B cell (primary cell): ENCODE measurements at regions not wholly inside any gene's neighbourhood (a gene's known extent, or its start where the extent isn't known, plus 50 kb on each side); places are given as distances from the start of the nearest gene placed in this dataset.

ENCODE experiments used
- ATAC-seq: fragments of 200-7000 bp; cut with Tn5 transposase; one replicate; pipeline ENCODE4 v1.10.0; 2021; ENCODE audit warnings: low read depth, mild to moderate bottlenecking, moderate number of reproducible peaks, moderate library complexity
- CTCF ChIA-PET: fragments of 350-600 bp; sonication (Branson Sonifier 250); formaldehyde crosslinking; loops from one replicate; lab custom pipeline; 2021; ENCODE audit warnings: antibody characterized with exemption, inconsistent platforms; lab: Charles Lee
- POLR2A ChIA-PET: fragments of 350-600 bp; sonication (Branson Sonifier 250); formaldehyde crosslinking; loops from one replicate; lab custom pipeline; 2021; ENCODE audit warnings: antibody characterized with exemption; lab: Charles Lee
- DNase-seq: peaks from one replicate; pipeline ENCODE4 v3.0.0; 2013
- H2AFZ ChIP-seq: 2 replicates; pipeline ENCODE4 v1.6.1; 2012; ENCODE audit warnings: mild to moderate bottlenecking, low read depth, low read length; ENCODE audit not compliant: insufficient read depth, poor library complexity, severe bottlenecking
- H3K27ac ChIP-seq, 2 donors: 1 replicate in 1 of 2; 2 replicates in 1 of 2; pipeline ENCODE4 v1.5.1; 2012 to 2013; ENCODE audit warnings: low read length in 2 of 2, mild to moderate bottlenecking in 2 of 2, moderate library complexity in 1 of 2
- H3K27me3 ChIP-seq, 4 experiments: fragments of 200-600 bp in 1 of 4; sonication (generic) in 1 of 4; replicated peaks in 1 of 4; 1 replicate in 2 of 4; 2 replicates in 2 of 4; pipeline versions ENCODE4 v1.6.1 to v1.7.0; 2013 to 2016; ENCODE audit warnings: low read length in 3 of 4, mild to moderate bottlenecking in 2 of 4, mixed read lengths in 1 of 4, moderate library complexity in 1 of 4; ENCODE audit not compliant: insufficient read depth in 4 of 4, control insufficient read depth in 3 of 4; ENCODE audit errors: control extremely low read depth in 1 of 4
- H3K36me3 ChIP-seq, 2 experiments: replicated peaks in 1 of 2; 1 replicate in 1 of 2; 2 replicates in 1 of 2; pipeline versions ENCODE4 v1.6.1 to v1.7.1; 2013; ENCODE audit warnings: low read length in 1 of 2; ENCODE audit not compliant: insufficient read depth in 2 of 2, control insufficient read depth in 1 of 2; ENCODE audit errors: control extremely low read depth in 1 of 2, extremely low read depth in 1 of 2
- H3K4me1 ChIP-seq, 2 donors: fragments of 200-600 bp in 1 of 2; sonication (generic) in 1 of 2; 1 replicate in 1 of 2; 2 replicates in 1 of 2; pipeline versions ENCODE4 v1.5.1 to v1.6.1; 2013 to 2017; ENCODE audit warnings: low read length in 2 of 2; ENCODE audit not compliant: control insufficient read depth in 2 of 2, insufficient read depth in 2 of 2
- H3K4me2 ChIP-seq: replicated peaks from 2 replicates; pipeline ENCODE3; 2012; ENCODE audit warnings: mild to moderate bottlenecking, low read depth, low read length; ENCODE audit not compliant: poor library complexity, severe bottlenecking
- H3K4me3 ChIP-seq, 5 experiments: fragments of 200-600 bp in 1 of 5; sonication (generic) in 1 of 5; 1 replicate in 3 of 5; 2 replicates in 2 of 5; pipeline versions ENCODE4 v1.5.1 to v1.7.0; 2011 to 2016; ENCODE audit warnings: low read length in 4 of 5, mild to moderate bottlenecking in 4 of 5, low read depth in 2 of 5, control low read depth in 1 of 5, moderate library complexity in 1 of 5; ENCODE audit not compliant: insufficient read depth in 1 of 5; ENCODE audit errors: control extremely low read depth in 1 of 5, extremely low read depth in 1 of 5
- H3K79me2 ChIP-seq: fragments of 200-600 bp; sonication (generic); one replicate; pipeline ENCODE4 v1.6.0; 2016; ENCODE audit warnings: low read length; ENCODE audit not compliant: control insufficient read depth, insufficient read depth
- H3K9ac ChIP-seq: fragments of 200-600 bp; sonication (generic); 2 replicates; pipeline ENCODE4 v1.6.1; 2017; ENCODE audit warnings: mild to moderate bottlenecking, low read length, moderate library complexity
- H3K9me3 ChIP-seq, 3 donors: one replicate each; pipeline versions ENCODE4 v1.6.1 to v1.7.1; 2013; ENCODE audit warnings: low read length in 2 of 3; ENCODE audit not compliant: control insufficient read depth in 2 of 3, insufficient read depth in 1 of 3; ENCODE audit errors: control extremely low read depth in 1 of 3
- H4K20me1 ChIP-seq: 2 replicates; pipeline ENCODE4 v1.6.0; 2012; ENCODE audit warnings: mild to moderate bottlenecking, low read length; ENCODE audit not compliant: insufficient read depth, control insufficient read depth, poor library complexity, severe bottlenecking
- H3K27ac Mint-ChIP-seq: one replicate; pipeline ENCODE4 v1.8.0; 2021; ENCODE audit warnings: mixed read lengths
- H3K27me3 Mint-ChIP-seq: one replicate; pipeline ENCODE4 v1.8.0; 2021; ENCODE audit warnings: mixed read lengths
- H3K4me1 Mint-ChIP-seq: one replicate; pipeline ENCODE4 v1.8.0; 2021; ENCODE audit warnings: mixed read lengths
- H3K4me3 Mint-ChIP-seq: one replicate; pipeline ENCODE4 v1.8.0; 2021; ENCODE audit warnings: mixed read lengths
- H3K9me3 Mint-ChIP-seq: one replicate; pipeline ENCODE4 v1.8.0; 2022; ENCODE audit warnings: mixed read lengths; ENCODE audit not compliant: insufficient read depth
- EZH2 ChIP-seq: IDR thresholded peaks from 2 replicates; pipeline ENCODE4 v1.6.1; 2012; ENCODE audit warnings: borderline replicate concordance, low read depth, mild to moderate bottlenecking, moderate library complexity, low read length; ENCODE audit not compliant: insufficient read depth, poor library complexity, severe bottlenecking
- WGBS: methylation state at CpG from one replicate; pipeline ENCODE4 v1.1.5; 2013; ENCODE audit warnings: missing lambda C conversion rate; ENCODE audit not compliant: insufficient coverage; 5-methylcytosine and 5-hydroxymethylcytosine counted together
- intact Hi-C: fragments of 100-400 bp; cut with micrococcal nuclease; formaldehyde crosslinking; loops from one replicate; pipeline ENCODE4 v1.10.0; 2022
- TF ChIP-seq, protein P1 (sequence below): fragments of 200-600 bp; IDR thresholded peaks from one replicate; pipeline ENCODE4 v1.8.0; 2022; ENCODE audit warnings: antibody characterized with exemption, mild to moderate bottlenecking

DNA sequence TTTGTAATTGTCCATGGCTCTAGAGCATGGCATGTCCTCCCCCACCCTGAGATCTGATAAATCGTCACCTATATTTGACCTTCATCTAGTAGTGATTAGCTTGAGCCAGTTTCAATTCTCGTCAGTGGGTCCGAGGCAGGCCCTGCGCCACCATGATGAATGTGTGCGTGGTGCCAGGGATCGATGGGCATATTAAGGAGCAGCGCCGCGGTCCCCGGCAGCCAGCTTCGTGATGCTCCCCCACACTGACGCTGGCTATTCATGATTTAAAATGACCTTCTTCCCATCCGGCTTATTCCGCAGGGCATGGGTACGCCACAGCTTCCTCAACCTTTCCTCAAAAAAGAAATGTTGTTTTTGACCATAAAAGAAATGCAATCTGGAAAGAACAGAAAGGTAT is 68.0 kb downstream of the SLC25A47 start:
- Histone ChIP-seq H3K79me2 (peaks cover 16% of the 10 kb centered on the region), H3K4me2 (no peak overlapping the region), H3K27ac (no peak overlapping the region), H3K9ac (no peak overlapping the region), H3K4me1 (no peaks in the 10 kb centered on the region), H3K27me3 (no peaks in the 10 kb centered on the region), H3K4me3 (no peak overlapping the region), H2AFZ (no peak overlapping the region), H3K36me3 (peaks cover 0 to 1% of the 10 kb centered on the region in 2 experiments), H4K20me1 (no peaks in the 10 kb centered on the region), H3K9me3 (no peaks in the 10 kb centered on the region)
- H3K27me3 Mint-ChIP-seq: no peaks in the 10 kb centered on the region
- H3K9me3 Mint-ChIP-seq: no peaks in the 10 kb centered on the region
- no peak for DNase-seq
- CTCF ChIA-PET: no interaction called here
- no peak for ATAC-seq
- no peak overlapping the region for H3K27ac Mint-ChIP-seq
- intact Hi-C loops: no loop called here
- no peak overlapping the region for H3K4me3 Mint-ChIP-seq
- no peaks in the 10 kb centered on the region for H3K4me1 Mint-ChIP-seq
- POLR2A ChIA-PET: no interaction called here
- TF ChIP-seq EZH2: no peak
- TF ChIP-seq, protein P1, sequence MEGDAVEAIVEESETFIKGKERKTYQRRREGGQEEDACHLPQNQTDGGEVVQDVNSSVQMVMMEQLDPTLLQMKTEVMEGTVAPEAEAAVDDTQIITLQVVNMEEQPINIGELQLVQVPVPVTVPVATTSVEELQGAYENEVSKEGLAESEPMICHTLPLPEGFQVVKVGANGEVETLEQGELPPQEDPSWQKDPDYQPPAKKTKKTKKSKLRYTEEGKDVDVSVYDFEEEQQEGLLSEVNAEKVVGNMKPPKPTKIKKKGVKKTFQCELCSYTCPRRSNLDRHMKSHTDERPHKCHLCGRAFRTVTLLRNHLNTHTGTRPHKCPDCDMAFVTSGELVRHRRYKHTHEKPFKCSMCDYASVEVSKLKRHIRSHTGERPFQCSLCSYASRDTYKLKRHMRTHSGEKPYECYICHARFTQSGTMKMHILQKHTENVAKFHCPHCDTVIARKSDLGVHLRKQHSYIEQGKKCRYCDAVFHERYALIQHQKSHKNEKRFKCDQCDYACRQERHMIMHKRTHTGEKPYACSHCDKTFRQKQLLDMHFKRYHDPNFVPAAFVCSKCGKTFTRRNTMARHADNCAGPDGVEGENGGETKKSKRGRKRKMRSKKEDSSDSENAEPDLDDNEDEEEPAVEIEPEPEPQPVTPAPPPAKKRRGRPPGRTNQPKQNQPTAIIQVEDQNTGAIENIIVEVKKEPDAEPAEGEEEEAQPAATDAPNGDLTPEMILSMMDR: no peak
- WGBS: 95% methylated on average over 10 of the region's 15 CpGs

DNA sequence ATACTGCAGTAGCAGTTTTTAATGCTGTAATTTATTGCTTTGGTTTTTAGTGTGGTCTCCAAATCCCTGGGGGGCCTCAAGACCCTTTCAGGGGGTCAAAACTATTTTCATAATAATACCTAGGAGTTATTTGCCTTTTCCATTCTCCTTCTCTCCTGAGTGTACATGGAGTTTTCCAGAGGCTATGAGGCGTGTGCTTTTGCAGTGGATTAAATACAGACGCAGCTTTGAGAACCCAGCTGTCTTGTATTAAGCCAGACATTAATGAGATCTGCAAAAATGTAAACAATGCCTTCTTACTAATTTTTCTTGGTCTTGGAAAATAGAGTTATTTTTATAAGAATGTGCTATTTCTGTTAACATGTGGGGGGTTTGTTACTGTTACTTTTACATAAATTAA is 68.6 kb downstream of the SLC25A47 start:
- CTCF ChIA-PET: interaction anchor here (0.8 kb wide), 1 partner anchor 9 kb away, joined by 3 read pairs; no protein-coding TSS in a partner anchor

More for the DNA sequence above, 68.6 kb downstream of the SLC25A47 start:
- no peak overlapping the region for H2AFZ ChIP-seq
- no peaks in the 10 kb centered on the region for H3K9me3 ChIP-seq
- H3K79me2 ChIP-seq: peaks cover 16% of the 10 kb centered on the region
- Mint-ChIP-seq H3K27ac (no peak overlapping the region), H3K9me3 (no peaks in the 10 kb centered on the region), H3K4me3 (no peak overlapping the region), H3K4me1 (no peaks in the 10 kb centered on the region), H3K27me3 (no peaks in the 10 kb centered on the region)
- no peak for DNase-seq
- intact Hi-C loops: no loop called here
- H3K4me1 ChIP-seq: no peaks in the 10 kb centered on the region
- H3K27ac ChIP-seq: no peak overlapping the region
- H3K4me2 ChIP-seq: no peak overlapping the region
- H3K4me3 ChIP-seq: no peak overlapping the region
- ATAC-seq: no peak
- WGBS: no CpG with 5 or more reads among the region's 2 CpGs
- no peak overlapping the region for H3K9ac ChIP-seq
- H4K20me1 ChIP-seq: no peaks in the 10 kb centered on the region
- H3K36me3 ChIP-seq: peaks cover 0 to 1% of the 10 kb centered on the region in 2 experiments
- H3K27me3 ChIP-seq: no peaks in the 10 kb centered on the region
- no peak for TF ChIP-seq EZH2
- TF ChIP-seq, protein P1: no peak
- POLR2A ChIA-PET: interaction anchor here (0.5 kb wide), 1 partner anchor 737 kb away, joined by 4 read pairs; no protein-coding TSS in a partner anchor
